ENCODE measurements at regions not wholly inside any gene's neighbourhood (a gene's known extent, or its start where the extent isn't known, plus 50 kb on each side); places are given as distances from the start of the nearest gene placed in this dataset.

GRCh38 chr20:17875981-17876385 is 92.6 kb downstream of the SNX5 start:
- Histone ChIP-seq H3K4me3 (ENCODE audit: extremely low read depth in 1 of 4, insufficient read depth in 2 of 4, low read depth in 3 of 4, low read length in 4 of 4) (no peak overlapping the region), H4K5ac (ENCODE audit: insufficient read length, low read depth, low read length) (no peak overlapping the region), H3K9me3 (ENCODE audit: insufficient read depth in 2 of 2, low read depth in 1 of 2, low read length in 1 of 2) (no peaks in the 10 kb centered on the region), H4K8ac (ENCODE audit: extremely low read depth, insufficient read depth, low read length) (no peak overlapping the region), H3K9ac (replicated peaks in 1 of 4; ENCODE audit: extremely low read depth in 1 of 4, low read depth in 3 of 4, low read length in 3 of 4) (no peak overlapping the region), H2BK5ac (ENCODE audit: low read depth, low read length) (peak overlapping the region; percentile 29; the same call in 1 of the 2 replicates), H3K23me2 (ENCODE audit: low read depth, low read length) (no peaks in the 10 kb centered on the region), H2AK5ac (ENCODE audit: low read depth, low read length) (no peak overlapping the region), H3K23ac (ENCODE audit: insufficient read length) (no peak overlapping the region), H2BK12ac (ENCODE audit: low read depth, low read length) (peak overlapping the region; percentile 71; the same call in 1 of the 2 replicates), H3K27ac (ENCODE audit: low read depth, low read length) (no peak overlapping the region), H3K4me2 (ENCODE audit: insufficient read depth in 1 of 2, low read depth in 2 of 2, low read length in 2 of 2) (no peak overlapping the region), H2BK20ac (ENCODE audit: low read length) (0 out of 2 replicates have a peak overlapping the region, but pooled peaks have one; percentile 26), H3K27me3 (replicated peaks in 1 of 4; ENCODE audit: control insufficient read depth in 3 of 4, extremely low read depth in 1 of 4, insufficient read depth in 3 of 4, low read length in 3 of 4) (no peaks in the 10 kb centered on the region), H3K4me1 (replicated peaks in 1 of 4; ENCODE audit: control insufficient read depth in 3 of 4, insufficient read depth in 4 of 4, low read length in 3 of 4) (peaks cover 8 to 27% (median 16%) of the 10 kb centered on the region in 4 experiments), H4K20me1 (replicated peaks in 1 of 2; ENCODE audit: control insufficient read depth in 1 of 2, insufficient read depth in 2 of 2, low read length in 2 of 2) (no peaks in the 10 kb centered on the region), H2BK120ac (replicated peaks; ENCODE audit: low read depth, low read length) (no peak overlapping the region), H3K79me2 (ENCODE audit: control insufficient read depth in 1 of 2, insufficient read depth in 2 of 2, low read length in 2 of 2) (no peaks in the 10 kb centered on the region), H2AFZ (ENCODE audit: low read length) (peak overlapping the region; percentile 54; the same call in 1 of the 2 replicates), H3K18ac (ENCODE audit: extremely low read depth, low read length) (peak overlapping the region; percentile 38), H3K79me1 (ENCODE audit: low read depth, low read length) (no peaks in the 10 kb centered on the region), H3K36me3 (ENCODE audit: control insufficient read depth in 2 of 4, insufficient read depth in 4 of 4, low read length in 3 of 4) (no peaks in the 10 kb centered on the region), H4K91ac (replicated peaks; ENCODE audit: insufficient read length, low read length) (no peak overlapping the region), H2BK15ac (ENCODE audit: low read length) (peak overlapping the region; percentile 40; the same call in 1 of the 2 replicates), H3K56ac (replicated peaks; ENCODE audit: insufficient read length, low read depth, low read length) (no peak overlapping the region), H3K14ac (ENCODE audit: insufficient read length) (no peak overlapping the region), H3K4ac (replicated peaks; ENCODE audit: insufficient read length, low read depth, low read length) (no peak overlapping the region)
- 74% methylated on average over 9 of the region's 10 CpGs; no CpG with 5 or more reads in 1 of the 2 experiments for WGBS, 2 experiments (ENCODE audit: extremely low coverage in 1 of 2, insufficient coverage in 1 of 2, insufficient read length in 1 of 2, insufficient replicate concordance in 2 of 2, low coverage in 1 of 2, low lambda C conversion rate in 2 of 2, missing lambda C conversion rate in 1 of 2)
- DNase-seq (ENCODE audit: low read depth in 1 of 2, low spot score in 2 of 2): no peak
- CTCF ChIA-PET (ENCODE audit: partially characterized antibody): interaction anchor here (1.1 to 1.4 kb wide), 2 partner anchors 22 to 63 kb away, joined by 3 read pairs; no protein-coding TSS in a partner anchor
- no peak for FAIRE-seq
- POLR2A ChIA-PET (ENCODE audit: partially characterized antibody): interaction anchor here (1.4 kb wide), 1 partner anchor 64 kb away, joined by 4 read pairs; no protein-coding TSS in a partner anchor
- TF ChIP-seq ATF3 (IDR thresholded peaks at IDR 0.05; ENCODE audit: insufficient read depth, low read depth, low read length) (no peak), CBX5 (IDR thresholded peaks at IDR 0.05; ENCODE audit: low read depth, low read length) (no peak), CHD2 (IDR thresholded peaks at IDR 0.05; ENCODE audit: low read length) (0 out of 2 replicates have a peak, but pooled peaks have one; percentile 14), CTCF (IDR thresholded peaks at IDR 0.05; ENCODE audit: control extremely low read depth in 1 of 3, insufficient read depth in 1 of 3, low read depth in 1 of 3, low read length in 3 of 3) (peak in 2 of 3 experiments; percentile 10 to 34; a peak in 2 of 4 replicates), MAFK (IDR thresholded peaks at IDR 0.05; ENCODE audit: low read depth, low read length) (no peak), E2F6 (IDR thresholded peaks at IDR 0.05) (peak; percentile 10; the same call in 1 of the 2 replicates), PHF8 (conservative IDR thresholded peaks at IDR 0.05; ENCODE audit: low read depth, low read length) (no peak), SRF (IDR thresholded peaks at IDR 0.05; ENCODE audit: low read depth, low read length) (no peak), NANOG (IDR thresholded peaks at IDR 0.05; ENCODE audit: insufficient read depth, low read depth, low read length, poor library complexity, severe bottlenecking) (no peak)

All from H1 (cell line).